LNCAP (cell line): ENCODE measurements at regions not wholly inside any gene's neighbourhood (a gene's known extent, or its start where the extent isn't known, plus 50 kb on each side); places are given as distances from the start of the nearest gene placed in this dataset.

Source experiments
- TF ChIP-seq, protein P1 (sequence below): fragments of 450-650 bp; IDR thresholded peaks from 2 replicates; pipeline ENCODE4 v1.5.1; 2017; ENCODE audit warnings: mild to moderate bottlenecking

GRCh38 chr3:7929319-7929889 lies 572.2 kb upstream of the LMCD1 start:
- TF ChIP-seq, protein P1, sequence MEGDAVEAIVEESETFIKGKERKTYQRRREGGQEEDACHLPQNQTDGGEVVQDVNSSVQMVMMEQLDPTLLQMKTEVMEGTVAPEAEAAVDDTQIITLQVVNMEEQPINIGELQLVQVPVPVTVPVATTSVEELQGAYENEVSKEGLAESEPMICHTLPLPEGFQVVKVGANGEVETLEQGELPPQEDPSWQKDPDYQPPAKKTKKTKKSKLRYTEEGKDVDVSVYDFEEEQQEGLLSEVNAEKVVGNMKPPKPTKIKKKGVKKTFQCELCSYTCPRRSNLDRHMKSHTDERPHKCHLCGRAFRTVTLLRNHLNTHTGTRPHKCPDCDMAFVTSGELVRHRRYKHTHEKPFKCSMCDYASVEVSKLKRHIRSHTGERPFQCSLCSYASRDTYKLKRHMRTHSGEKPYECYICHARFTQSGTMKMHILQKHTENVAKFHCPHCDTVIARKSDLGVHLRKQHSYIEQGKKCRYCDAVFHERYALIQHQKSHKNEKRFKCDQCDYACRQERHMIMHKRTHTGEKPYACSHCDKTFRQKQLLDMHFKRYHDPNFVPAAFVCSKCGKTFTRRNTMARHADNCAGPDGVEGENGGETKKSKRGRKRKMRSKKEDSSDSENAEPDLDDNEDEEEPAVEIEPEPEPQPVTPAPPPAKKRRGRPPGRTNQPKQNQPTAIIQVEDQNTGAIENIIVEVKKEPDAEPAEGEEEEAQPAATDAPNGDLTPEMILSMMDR, result no peak

DNA sequence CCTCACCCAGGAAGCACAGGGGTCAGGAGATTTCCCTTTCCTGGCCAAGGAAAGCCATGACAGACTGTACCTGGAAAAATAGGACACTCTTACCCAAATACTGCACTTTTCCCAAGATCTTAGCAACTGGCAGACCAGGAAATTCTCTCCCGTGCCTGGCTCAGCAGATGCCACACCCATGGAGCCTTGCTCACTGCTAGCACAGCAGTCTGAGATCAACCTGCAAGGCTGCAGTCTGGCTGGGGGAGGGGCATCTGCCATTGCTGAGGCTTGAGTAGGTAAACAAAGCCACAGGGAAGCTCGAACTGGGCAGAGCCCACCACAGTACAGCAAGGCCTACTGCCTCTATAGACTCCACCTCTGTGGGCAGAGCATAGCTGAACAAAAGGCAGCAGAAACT lies 567.3 kb upstream of the LMCD1 start:
- TF ChIP-seq, protein P1, result no peak

- TF ChIP-seq, protein P1, result no peak
These were observed 553.7 kb upstream of the LMCD1 start for GRCh38 chr3:7947930-7948329.

DNA sequence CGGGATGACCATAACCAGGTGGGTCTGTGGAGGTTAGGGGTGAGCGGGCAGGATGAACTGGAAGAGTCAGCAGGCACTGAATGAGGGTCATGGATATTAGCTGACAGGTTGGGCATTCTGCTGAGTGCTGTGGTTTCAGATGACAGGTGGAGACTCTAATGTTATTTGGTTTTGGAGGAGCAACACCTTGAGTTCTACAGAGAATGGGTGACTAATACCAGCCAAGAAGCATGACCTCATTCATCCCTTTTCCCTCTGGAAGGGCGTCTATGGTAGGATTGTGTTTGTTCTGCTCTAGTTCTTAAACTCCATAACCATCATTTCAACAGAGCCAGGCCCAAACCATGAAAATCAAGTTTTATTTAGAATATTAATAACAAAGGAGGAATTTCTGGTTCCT lies 550.7 kb upstream of the LMCD1 start:
- TF ChIP-seq, protein P1, result no peak

DNA sequence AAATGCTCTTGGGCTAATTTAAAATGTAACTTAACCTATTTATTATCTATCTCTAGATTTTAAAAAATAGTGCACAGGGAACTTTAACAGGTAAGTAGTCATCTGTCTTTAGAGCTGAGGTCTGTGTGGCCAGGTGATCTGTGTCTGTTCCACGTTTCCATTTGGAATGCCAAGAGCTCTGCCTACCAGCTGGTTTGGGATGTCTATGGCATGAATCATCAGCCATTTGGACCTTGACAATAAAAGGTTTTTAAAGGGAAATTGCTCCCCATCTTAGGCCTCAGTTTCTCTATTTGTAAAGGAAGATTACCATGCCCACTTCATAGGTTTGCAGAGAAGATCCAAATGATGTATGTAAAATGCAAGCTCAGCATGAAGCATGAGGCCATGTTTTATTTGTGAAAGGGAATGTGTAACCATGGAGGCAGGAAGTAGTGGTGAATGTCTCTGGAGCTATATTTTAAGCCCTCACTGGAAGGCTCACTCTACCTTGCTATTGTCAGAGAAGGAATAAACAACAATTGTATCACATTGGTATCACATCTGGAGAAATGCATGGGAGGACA lies 548.1 kb upstream of the LMCD1 start:
- TF ChIP-seq, protein P1, result no peak

DNA sequence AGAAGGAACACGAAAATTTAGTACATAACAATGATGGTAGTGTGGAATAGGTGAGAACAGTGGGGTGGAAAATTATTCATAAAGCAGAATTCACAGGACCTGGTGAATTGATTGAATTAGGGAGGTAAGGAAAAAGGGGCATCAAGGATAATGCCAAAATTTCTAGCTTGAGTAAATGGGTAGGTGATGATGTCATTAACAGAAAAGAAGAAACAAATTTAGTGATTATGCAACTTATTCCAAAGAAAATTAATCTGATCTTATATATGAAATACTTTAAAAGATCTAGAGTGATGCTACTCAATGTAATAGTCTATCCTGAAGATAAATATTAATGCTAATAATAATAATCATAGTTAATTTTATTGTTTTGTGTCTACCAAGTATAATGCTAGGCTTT lies 544.6 kb upstream of the LMCD1 start:
- TF ChIP-seq, protein P1, result no peak

GRCh38 chr3:7959094-7959493 lies 542.5 kb upstream of the LMCD1 start:
- TF ChIP-seq, protein P1, result no peak

- TF ChIP-seq, protein P1, result no peak
These were observed 541.0 kb upstream of the LMCD1 start for GRCh38 chr3:7960601-7961000.
